Mesothelial cell of epicardium (in vitro differentiated cells): ENCODE measurements at regions not wholly inside any gene's neighbourhood (a gene's known extent, or its start where the extent isn't known, plus 50 kb on each side); places are given as distances from the start of the nearest gene placed in this dataset.

ENCODE experiments used
- DNase-seq, 2 experiments: peaks; one replicate each; pipeline ENCODE4 v3.0.0; 2021; ENCODE audit warnings: low spot score in 2 of 2; ENCODE audit not compliant: unreplicated experiment in 2 of 2
- H3K27ac Mint-ChIP-seq: 2 replicates; pipeline ENCODE4 v1.8.0; 2021; ENCODE audit warnings: mixed read lengths
- H3K27me3 Mint-ChIP-seq: 2 replicates; pipeline ENCODE4 v1.8.0; 2021; ENCODE audit warnings: low read depth, mixed read lengths
- H3K36me3 Mint-ChIP-seq: 2 replicates; pipeline ENCODE4 v1.8.0; 2021; ENCODE audit warnings: mixed read lengths
- H3K4me1 Mint-ChIP-seq: 2 replicates; pipeline ENCODE4 v1.8.0; 2021; ENCODE audit warnings: mixed read lengths
- H3K4me3 Mint-ChIP-seq: 2 replicates; pipeline ENCODE4 v1.8.0; 2021; ENCODE audit warnings: mild to moderate bottlenecking, moderate library complexity, mixed read lengths
- H3K9me3 Mint-ChIP-seq: 2 replicates; pipeline ENCODE4 v1.8.0; 2021; ENCODE audit warnings: mixed read lengths
- CTCF ChIP-seq: fragments of 200-600 bp; sonication (generic); IDR thresholded peaks from one replicate; pipeline ENCODE4 v1.5.0; 2021; ENCODE audit warnings: antibody characterized with exemption; ENCODE audit not compliant: unreplicated experiment

- Mint-ChIP-seq H3K27me3 (no peaks in the 10 kb centered on the region), H3K4me1 (peaks cover 28% of the 10 kb centered on the region), H3K36me3 (no peaks in the 10 kb centered on the region), H3K9me3 (no peaks in the 10 kb centered on the region), H3K4me3 (no peak overlapping the region), H3K27ac (no peak overlapping the region)
- no peak for TF ChIP-seq CTCF
- DNase-seq: no peak
Observed at GRCh38 chr5:146940295-146940694, 61.7 kb upstream of the PPP2R2B start.

GRCh38 chr5:146944019-146944418 is 65.5 kb upstream of the PPP2R2B start:
- DNase-seq: no peak
- Mint-ChIP-seq H3K9me3 (no peaks in the 10 kb centered on the region), H3K4me1 (peaks cover 26% of the 10 kb centered on the region), H3K4me3 (no peak overlapping the region), H3K27me3 (no peaks in the 10 kb centered on the region), H3K36me3 (no peaks in the 10 kb centered on the region), H3K27ac (no peak overlapping the region)
- no peak for TF ChIP-seq CTCF

- Mint-ChIP-seq H3K9me3 (no peaks in the 10 kb centered on the region), H3K27ac (no peak overlapping the region), H3K4me1 (peaks cover 27% of the 10 kb centered on the region), H3K36me3 (no peaks in the 10 kb centered on the region), H3K4me3 (no peak overlapping the region), H3K27me3 (no peaks in the 10 kb centered on the region)
- TF ChIP-seq CTCF: no peak
- DNase-seq: no peak
Observed at GRCh38 chr5:146944764-146945616, 66.4 kb upstream of the PPP2R2B start.

GRCh38 chr5:146945617-146946084 is 67.1 kb upstream of the PPP2R2B start:
- DNase-seq: no peak
- peaks cover 27% of the 10 kb centered on the region for H3K4me1 Mint-ChIP-seq
- no peaks in the 10 kb centered on the region for H3K36me3 Mint-ChIP-seq
- H3K4me3 Mint-ChIP-seq: no peak overlapping the region
- H3K27ac Mint-ChIP-seq: no peak overlapping the region
- no peaks in the 10 kb centered on the region for H3K9me3 Mint-ChIP-seq
- TF ChIP-seq CTCF: no peak
- H3K27me3 Mint-ChIP-seq: no peaks in the 10 kb centered on the region

GRCh38 chr5:146947181-146947941 is 68.8 kb upstream of the PPP2R2B start:
- peak; percentile 40 for TF ChIP-seq CTCF
- DNase-seq: no peak
- Mint-ChIP-seq H3K27me3 (no peaks in the 10 kb centered on the region), H3K27ac (no peak overlapping the region), H3K9me3 (no peaks in the 10 kb centered on the region), H3K4me1 (peaks cover 15% of the 10 kb centered on the region), H3K4me3 (no peak overlapping the region), H3K36me3 (no peaks in the 10 kb centered on the region)
